SHP77 (cell line): ENCODE measurements at regions not wholly inside any gene's neighbourhood (a gene's known extent, or its start where the extent isn't known, plus 50 kb on each side); places are given as distances from the start of the nearest gene placed in this dataset.
A peak's percentile ranks its signal among the peaks of the same experiment; 100 is the strongest.
"Not testable (repeated sequence)": the region's sequence is repeated elsewhere in the genome, so short reads cannot be mapped to it uniquely, and the experiment has no call there.

Source experiments
- DNase-seq, 2 experiments: peaks; one replicate each; lab custom pipeline; 2025; lab: John Stamatoyannopoulos, UW

- DNase-seq: no peak
Measured at GRCh38 chr14:51444353-51445000, 204.4 kb downstream of the TMX1 start.

DNA sequence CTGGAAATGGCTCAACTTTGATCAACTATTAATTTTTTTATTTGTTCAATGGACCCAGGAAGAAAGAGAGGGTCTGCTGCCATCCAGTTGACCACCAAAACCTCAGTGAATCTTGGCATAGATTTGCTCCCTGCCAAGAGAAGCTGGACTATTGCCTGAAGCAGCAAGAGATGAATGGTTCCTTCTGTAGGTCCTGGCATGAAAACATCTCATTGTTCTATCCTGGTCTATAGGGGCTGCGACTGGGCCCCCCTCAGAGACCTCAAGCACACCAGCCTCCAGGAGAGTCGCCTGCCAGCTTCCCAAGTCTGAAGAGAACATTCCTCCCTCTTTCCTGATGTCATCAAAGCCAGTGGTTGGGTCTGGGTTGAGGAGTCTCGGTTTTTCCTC lies 204.9 kb downstream of the TMX1 start:
- DNase-seq: no peak

DNA sequence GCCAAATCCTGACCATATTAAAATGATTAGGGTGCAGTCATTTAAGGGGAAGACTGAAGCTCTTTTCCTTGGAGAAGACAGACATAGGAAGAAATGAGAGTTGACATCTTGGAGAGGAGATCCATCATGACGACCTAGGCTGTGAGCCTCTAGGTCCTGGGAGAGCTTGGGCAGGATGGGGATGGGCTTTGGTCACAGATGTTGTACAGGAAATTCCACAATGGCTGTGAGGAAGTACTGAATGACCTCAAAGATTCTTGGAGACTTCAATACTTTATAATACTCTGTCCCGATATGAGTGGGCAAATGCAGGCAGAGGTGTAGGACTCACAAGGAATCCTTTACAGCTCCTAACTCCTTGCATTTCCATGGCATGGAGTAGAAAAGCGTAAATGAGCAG lies 204.9 kb upstream of the FRMD6 start:
- no peak for DNase-seq

- DNase-seq: no peak
Measured at GRCh38 chr14:51447411-51447810, 204.3 kb upstream of the FRMD6 start.

- no peak for DNase-seq
Measured at GRCh38 chr14:51448831-51449670, 202.7 kb upstream of the FRMD6 start.

DNA sequence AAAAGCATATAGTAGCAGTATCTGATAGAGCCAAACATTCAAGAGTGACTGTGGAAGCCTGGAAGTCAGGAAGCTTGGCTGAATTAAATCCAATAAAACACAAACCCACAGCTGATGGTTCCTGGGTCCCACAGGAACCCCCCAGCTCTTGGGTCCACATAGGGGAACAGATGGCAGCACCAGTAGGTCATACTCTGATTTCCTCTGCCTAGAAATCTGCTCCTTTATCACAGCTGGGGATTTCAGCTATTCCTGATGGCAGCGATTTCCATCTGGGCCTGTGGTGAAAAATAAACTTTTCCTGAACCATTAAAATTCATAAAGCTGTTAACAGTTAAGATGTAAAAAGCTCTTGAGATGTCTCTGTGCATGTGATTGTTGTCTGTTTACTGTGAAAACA lies 202.0 kb upstream of the FRMD6 start:
- DNase-seq: no peak

DNA sequence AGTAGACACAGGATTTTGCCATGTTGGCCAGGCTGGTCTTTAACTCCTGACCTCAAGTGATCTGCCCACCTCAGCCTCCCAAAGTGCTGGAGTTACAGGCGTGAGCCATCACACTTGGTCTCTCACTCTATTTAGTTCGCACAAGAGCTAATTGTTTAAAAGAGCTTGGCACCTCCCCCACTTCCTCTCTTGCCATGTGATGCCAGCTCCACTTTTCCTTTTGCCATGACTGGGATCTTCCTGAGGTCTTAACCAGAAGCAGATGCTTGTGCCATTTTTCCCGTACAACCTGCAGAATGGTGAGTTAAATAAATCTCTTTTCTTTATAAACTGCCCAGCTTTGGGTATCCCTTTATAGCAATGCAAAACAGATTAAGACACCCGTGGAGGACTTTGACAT lies 200.1 kb upstream of the FRMD6 start:
- no peak for DNase-seq

DNA sequence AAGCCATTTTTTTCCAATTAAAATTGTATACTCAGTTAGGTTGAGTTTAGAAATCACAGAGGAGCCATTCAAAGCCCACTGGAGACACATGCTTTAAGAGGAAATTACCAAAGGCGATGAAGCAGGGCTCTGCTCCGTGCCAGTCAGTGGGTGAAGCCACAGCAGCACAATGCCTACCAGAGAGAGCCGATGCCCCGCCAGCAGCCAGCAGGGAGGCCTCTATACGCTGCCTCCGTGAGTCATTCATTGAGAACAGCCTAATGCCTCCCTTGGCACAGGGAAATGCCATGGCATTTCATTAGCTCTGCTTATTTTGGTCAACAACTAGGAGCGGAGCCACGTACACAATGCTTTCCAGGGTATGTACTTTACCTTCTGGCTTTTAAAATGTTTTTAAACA lies 197.8 kb upstream of the FRMD6 start:
- peak in 1 of 2 experiments; percentile 1 for DNase-seq

GRCh38 chr14:51454351-51454750 lies 197.4 kb upstream of the FRMD6 start:
- DNase-seq: no peak

- no peak for DNase-seq
Measured at GRCh38 chr14:51455041-51455835, 196.5 kb upstream of the FRMD6 start.

DNA sequence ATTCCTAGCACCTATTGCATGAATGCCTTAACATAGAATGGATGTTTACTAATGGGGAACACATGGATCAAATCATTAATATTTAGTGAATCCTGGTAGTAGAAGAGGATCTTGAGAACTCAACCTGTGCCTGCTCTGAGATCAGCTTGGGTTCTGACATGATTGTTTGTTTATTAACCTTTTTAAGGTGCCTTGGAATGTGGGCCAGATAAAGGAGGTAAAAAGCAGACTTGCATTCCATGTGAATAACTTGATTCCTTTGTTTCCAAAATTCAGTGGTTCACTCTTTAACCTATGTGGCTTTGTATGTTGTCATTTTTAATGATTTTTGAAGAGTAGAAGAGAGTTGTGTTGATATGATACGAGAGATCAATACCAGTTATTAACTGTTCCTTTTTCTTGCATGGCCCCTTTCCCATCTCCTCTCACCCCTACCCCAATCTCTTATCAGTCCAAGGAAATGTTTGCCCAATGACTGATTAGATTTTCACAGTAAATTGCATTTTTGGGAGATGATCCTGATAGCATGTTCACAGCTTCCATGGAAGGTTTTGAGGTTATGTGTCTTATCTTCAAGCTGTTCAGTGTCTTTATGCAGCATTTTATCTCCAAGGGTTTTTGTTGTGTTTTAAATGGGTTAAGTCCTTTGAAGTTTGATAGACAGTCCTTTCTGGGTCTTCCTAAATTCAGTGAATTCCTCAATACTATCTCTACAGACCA lies 193.7 kb upstream of the FRMD6 start:
- DNase-seq: no peak

GRCh38 chr14:51458563-51458955 lies 193.2 kb upstream of the FRMD6 start:
- DNase-seq: no peak

DNA sequence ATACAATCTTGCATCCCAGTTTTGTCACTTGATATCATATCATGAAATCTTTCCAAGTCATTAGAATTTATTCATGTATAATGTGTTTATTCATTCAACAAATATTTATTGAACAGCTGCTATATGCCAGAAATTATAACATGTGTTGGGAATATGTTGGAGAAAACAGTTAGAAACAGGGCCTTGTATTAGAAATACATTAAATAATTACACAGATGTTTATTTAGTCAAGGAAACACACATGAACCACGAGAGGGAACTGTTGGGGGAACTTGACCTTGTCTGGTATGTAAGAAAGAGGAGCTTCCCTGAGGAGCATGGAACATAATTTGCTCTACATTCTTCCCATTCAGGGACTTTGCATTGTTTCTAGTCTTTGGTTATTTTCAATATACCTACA lies 191.7 kb upstream of the FRMD6 start:
- DNase-seq: no peak

DNA sequence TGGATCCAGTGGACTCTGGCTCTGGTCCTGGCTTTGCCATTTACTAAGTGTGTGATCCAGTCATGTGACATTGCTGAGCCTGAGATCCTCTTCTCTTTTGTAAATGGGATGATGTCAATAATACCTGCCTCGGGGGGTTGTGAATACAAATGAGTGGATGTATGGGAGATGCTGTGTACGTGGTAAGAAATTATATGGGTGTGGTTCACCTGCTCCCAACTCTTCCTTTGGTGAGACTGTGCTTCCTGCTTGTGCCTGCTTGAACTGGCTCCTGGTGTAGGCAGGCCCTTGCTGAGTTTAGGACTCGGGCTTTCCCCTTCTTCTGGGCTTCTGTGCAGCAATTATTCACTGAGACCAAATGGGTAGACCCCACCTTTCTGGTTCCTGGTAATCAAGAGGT lies 189.5 kb upstream of the FRMD6 start:
- no peak for DNase-seq

DNA sequence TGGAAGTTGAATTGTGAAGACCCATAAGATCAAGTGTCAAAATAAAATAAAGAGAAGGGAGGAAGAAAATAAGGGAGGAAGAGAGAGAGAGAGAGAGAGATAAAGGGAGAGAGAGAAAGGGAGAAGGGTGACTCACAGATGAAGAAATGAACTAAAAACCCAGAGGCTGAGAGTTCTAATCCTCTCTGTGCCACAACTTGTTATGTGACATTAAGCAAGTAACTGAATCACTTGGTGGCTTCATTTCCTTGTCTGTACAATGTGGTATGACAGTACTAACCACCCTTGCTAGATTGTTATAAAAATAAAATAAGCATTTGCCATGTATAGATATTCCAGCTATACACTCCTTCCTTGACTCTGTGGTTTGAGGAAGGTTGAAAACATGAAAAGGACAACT lies 189.0 kb upstream of the FRMD6 start:
- no peak for DNase-seq

DNA sequence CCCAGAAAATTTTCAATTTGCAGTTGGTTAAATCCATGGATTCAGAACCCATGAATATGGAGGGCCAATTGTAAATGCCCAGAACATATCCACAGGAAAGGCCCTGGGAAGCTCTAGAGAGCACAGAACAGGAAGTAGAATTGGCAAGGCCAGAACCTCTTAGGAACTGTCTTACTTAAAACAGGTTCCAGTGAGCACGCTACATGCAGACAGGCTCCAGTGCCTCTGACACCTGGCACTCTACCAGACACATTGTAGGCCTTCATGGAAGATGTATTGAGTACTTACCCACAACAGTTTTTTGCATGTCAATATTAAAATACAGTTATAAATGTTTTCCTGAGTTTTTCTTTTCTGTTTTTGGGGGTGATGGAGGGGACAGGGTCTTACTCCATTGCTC lies 188.2 kb upstream of the FRMD6 start:
- no peak for DNase-seq

DNA sequence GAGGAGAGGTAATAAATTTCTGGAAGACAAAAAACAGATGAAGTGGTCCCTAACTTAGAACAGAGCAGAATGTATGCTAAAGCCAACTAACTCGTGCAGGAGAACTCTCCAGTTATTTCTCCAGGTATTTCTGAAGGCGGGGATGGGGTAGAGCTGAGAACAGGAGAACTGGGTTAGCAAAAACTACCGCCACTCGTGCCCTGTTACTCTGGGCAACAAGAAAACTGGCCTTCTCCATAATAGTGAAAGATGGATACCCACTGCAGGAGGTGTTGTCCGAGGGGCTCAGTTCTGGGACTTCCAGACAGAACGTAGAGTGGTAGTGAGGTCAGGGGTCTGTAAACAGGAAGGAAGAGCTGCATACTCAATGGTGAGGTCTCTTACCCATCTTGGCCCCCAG lies 187.3 kb upstream of the FRMD6 start:
- DNase-seq: no peak

GRCh38 chr14:51465486-51465885 lies 186.2 kb upstream of the FRMD6 start:
- no peak for DNase-seq

- not testable (repeated sequence) for DNase-seq
Measured at GRCh38 chr14:51467392-51467791, 184.3 kb upstream of the FRMD6 start.

DNA sequence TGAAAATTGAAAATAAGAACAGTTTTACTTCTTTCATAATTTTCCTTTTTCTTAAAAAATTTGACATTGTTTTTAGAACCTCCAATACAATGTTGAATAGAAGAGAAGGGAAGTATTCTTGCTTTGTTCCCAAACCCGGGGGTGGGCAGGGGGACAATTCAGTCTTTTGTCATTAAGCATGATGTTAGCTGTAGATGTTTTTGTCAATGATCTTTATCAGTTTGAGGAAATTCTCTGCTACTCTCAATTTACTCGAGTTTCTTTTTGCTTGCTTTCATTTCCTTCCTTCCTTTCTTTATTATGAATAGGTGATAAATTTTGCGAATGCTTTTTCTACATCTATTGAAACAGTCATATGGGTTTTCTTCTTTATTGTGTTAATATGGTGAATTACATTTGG lies 183.2 kb upstream of the FRMD6 start:
- DNase-seq: no peak

- DNase-seq: no peak
Measured at GRCh38 chr14:51472881-51473280, 178.8 kb upstream of the FRMD6 start.

GRCh38 chr14:51473351-51473750 lies 178.4 kb upstream of the FRMD6 start:
- DNase-seq: no peak
